CD4-positive, alpha-beta T cell treated with Interleukin-2 at 100 ng/mL for 4 hours (primary cell): ENCODE measurements at regions not wholly inside any gene's neighbourhood (a gene's known extent, or its start where the extent isn't known, plus 50 kb on each side); places are given as distances from the start of the nearest gene placed in this dataset.
"Not testable (repeated sequence)": the region's sequence is repeated elsewhere in the genome, so short reads cannot be mapped to it uniquely, and the experiment has no call there.

ENCODE experiments used
- DNase-seq: peaks from one replicate; pipeline ENCODE4 v3.0.0-alpha.2; 2020; ENCODE audit warnings: low spot score

- DNase-seq = no peak
Observed at GRCh38 chr3:118167571-118167970, 867.1 kb downstream of the IGSF11 start.

DNA sequence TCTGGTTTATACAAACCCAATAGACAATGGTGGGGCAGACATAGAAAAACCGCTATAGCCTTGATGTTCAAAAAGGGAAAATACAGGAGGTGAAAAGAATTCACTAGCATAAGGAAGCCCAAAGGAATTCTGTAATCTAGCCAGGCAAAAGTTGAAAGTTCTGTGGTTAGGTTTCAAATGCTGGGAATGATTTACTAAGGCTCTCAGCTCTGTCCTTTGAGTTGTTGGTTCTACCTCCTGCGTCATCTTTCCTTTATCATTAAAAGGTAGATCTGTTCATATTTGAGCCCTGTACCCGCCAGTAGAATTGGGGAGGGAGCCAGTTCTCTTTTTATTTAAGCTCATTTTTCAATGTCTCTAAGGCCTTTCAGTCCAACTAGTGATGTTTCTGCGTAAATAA, 866.5 kb downstream of the IGSF11 start:
- DNase-seq = no peak

- no peak for DNase-seq
Observed at GRCh38 chr3:118171236-118171852, 863.3 kb downstream of the IGSF11 start.

GRCh38 chr3:118180853-118181252, 853.8 kb downstream of the IGSF11 start:
- no peak for DNase-seq

- no peak for DNase-seq
Observed at GRCh38 chr3:118181274-118181673, 853.4 kb downstream of the IGSF11 start.

DNA sequence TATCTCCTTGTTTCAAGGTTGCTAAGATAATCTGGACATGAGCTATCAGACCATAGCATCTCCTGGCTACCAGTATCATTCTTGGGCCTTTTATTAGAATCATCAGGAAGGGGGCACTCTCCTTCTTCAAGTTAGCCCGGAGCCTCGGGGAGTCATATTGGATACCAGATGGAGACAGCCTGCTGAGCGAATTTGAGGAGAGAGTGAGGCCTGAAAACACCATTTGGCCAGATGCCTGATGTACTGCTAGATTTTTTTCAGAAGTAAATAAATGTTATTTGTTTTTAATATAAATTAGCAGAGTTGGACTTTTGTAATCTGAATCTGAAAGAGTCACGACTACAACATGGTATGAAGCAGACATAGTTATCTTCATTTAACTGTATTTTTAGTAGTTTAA, 848.6 kb downstream of the IGSF11 start:
- DNase-seq = no peak

DNA sequence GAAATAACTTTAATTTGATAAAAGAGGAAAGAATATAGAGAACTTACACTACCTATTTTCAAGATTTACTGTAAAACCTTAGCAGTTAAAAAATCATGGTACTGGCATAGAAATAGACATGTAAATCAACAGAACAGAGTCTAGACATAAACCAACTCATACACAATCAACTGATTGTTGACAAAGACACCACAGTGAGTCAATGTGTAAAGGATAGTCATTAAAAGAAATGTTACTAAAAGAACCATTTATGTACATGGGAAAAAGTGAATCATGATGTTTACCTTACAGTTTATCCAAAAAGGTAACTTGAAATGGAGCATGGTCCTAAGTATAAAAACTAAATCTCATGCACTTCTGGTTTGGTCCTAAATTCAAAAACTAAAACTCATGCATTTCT, 847.4 kb downstream of the IGSF11 start:
- DNase-seq = no peak

- no peak for DNase-seq
Observed at GRCh38 chr3:118196183-118196582, 838.5 kb downstream of the IGSF11 start.

DNA sequence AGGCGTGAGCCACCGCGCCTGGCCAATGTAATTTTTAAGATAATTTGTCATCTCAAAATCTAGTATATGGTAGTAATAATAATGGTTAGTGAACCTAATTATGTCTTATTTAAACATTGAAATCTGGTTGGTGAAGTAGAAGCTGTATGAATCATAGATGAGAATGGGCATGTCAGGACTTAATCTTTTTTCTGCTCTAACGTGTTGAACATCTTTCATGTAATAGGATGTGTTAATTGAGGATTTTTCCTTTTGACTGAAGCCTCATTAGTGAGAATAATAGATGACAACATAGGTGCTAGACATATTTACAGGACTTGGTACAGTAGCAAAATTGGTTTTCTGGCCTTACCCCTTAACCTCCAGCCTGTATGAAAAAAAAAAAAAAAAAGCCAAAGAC, 835.6 kb downstream of the IGSF11 start:
- DNase-seq = no peak

GRCh38 chr3:118204052-118204656, 830.5 kb downstream of the IGSF11 start:
- DNase-seq = no peak

DNA sequence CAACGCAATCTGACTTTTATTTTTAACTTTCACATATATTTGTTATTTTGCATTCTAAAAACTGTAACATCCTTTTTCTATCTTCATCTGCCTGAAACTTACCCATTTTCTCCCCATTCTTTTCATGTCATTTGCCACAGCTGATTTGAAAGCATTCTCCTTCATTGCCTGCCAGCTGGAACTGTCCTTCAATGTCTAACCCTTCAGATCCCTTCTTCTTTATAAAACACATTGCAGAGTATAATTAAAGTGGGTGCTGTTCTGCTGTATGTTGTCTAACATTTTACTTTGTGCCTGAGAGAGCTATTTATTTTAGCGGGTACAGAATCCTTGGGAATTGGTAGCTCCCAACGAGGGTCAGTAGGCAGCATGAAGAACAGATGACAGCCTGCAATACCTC, 827.4 kb downstream of the IGSF11 start:
- no peak for DNase-seq

GRCh38 chr3:118208642-118209041, 826.0 kb downstream of the IGSF11 start:
- no peak for DNase-seq

- DNase-seq = no peak
Observed at GRCh38 chr3:118213892-118214291, 820.8 kb downstream of the IGSF11 start.

GRCh38 chr3:118226206-118226605, 808.4 kb downstream of the IGSF11 start:
- no peak for DNase-seq

DNA sequence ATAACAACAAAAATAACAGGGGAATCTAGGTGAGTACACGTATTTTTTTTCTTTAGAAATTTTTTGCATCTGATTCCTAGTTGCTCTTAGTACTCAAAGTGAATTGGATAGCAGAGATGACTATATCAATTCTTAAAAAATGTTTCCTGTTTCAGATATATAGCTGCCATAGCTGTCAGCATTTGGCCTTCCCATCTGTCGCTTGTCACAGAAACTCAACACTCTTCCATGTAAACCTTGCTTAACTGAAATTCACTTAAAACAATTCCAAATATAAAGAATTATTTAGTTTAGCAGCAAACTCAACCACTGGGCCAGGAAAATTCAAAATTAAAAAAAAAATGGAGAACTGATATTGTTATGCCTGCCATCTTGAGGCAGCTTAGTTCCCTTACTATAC, 807.5 kb downstream of the IGSF11 start:
- no peak for DNase-seq

- DNase-seq = no peak
Observed at GRCh38 chr3:118228151-118228550, 806.5 kb downstream of the IGSF11 start.

- DNase-seq = no peak
Observed at GRCh38 chr3:118229196-118229595, 805.5 kb downstream of the IGSF11 start.

- no peak for DNase-seq
Observed at GRCh38 chr3:118231578-118231977, 803.1 kb downstream of the IGSF11 start.

- no peak for DNase-seq
Observed at GRCh38 chr3:118239253-118239652, 795.4 kb downstream of the IGSF11 start.

DNA sequence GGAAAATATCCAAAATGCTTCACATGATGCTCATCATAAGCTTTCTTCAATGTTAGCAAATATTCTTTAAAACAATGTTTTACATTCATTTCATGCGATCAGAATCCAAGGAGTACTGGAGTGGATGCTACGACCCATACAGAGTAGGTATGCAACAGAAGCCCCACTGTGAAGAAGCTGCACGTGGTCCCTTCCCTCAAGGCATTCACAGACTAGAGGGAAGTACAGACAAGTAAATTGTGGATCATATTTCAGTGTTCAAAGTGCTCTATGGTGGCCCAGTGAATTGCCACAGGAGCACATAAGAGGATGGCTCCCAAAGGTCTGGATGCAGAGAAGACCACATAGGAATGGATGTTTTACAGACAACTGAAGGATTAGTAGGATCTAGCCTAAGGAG, 789.9 kb downstream of the IGSF11 start:
- DNase-seq = no peak

DNA sequence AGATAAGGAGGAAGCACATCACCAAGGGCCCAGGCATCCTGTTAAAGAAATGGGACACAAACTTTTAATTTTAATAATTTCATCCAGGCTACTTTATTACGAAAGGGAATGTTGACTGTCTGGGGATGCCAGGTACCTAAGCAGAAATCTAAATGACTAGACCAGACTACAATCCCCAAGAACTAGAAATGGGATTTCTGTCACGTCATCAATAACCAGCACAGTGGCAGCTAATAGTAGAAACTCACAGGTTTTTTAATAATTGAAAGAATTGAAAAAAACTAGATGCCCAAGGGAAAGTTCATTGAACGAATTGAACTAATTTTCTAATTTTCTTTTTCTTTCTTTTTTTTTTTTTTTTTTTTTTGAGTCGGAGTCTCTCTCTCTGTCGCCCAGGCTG, 789.3 kb downstream of the IGSF11 start:
- no peak for DNase-seq

DNA sequence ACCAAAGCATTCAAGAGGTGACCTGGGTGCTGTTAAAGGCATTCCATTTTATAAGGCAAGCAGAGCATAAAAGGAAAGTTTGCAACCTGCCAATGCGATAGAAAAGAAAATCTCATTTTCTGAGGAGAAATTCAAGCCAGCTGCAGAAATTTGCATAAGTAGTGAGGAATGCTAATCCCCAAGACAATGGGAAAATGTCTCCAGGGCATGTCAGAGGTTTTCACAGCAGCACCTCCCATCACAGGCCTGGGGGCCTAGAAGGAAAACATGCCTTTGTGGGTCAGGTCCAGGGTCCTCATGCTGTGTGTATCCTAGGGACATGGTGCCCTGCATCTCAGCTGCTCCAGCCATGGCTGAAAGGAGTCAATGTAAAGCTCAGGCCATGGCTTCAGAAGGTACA, 775.8 kb downstream of the IGSF11 start:
- not testable (repeated sequence) for DNase-seq

DNA sequence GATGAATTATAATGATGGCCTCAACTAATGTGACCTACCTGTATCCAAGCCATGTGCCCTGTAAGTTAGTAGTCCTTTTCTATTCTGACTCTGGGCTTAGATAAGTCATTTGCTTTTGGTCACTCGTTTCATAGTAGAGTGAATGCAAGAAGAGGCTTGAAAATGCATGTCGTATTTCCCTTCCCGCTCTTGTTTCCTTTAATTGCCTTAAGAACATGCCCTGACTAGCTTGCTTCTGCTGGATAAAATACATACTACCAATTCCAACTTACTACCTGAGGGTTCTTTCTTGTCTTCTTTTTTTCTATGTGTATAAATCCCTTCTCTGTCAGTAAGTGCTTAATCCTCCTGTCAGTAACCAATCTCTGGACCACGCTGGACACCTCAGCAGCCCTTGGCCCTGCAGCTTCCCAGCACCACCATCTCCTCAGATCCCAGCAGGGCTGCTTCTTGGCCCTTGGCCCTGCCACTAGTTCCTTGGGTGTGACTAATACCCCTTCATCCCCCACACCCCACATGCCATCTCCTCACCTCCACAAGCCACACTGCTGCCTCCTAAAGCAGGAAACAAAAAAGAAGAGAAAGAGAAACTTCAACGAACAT, 771.7 kb downstream of the IGSF11 start:
- no peak for DNase-seq

GRCh38 chr3:118267588-118267987, 767.1 kb downstream of the IGSF11 start:
- no peak for DNase-seq
